Psoas muscle (tissue), 7 donors: ENCODE measurements at regions not wholly inside any gene's neighbourhood (a gene's known extent, or its start where the extent isn't known, plus 50 kb on each side); places are given as distances from the start of the nearest gene placed in this dataset.

Experiments
- ATAC-seq, 4 donors: fragments of 200-7000 bp; cut with Tn5 transposase; one replicate each; pipeline ENCODE4 v1.9.1; 2020; ENCODE audit warnings: moderate library complexity in 3 of 4, mild to moderate bottlenecking in 2 of 4
- DNase-seq, 2 donors: peaks; one replicate each; pipeline ENCODE4 v3.0.0-alpha.2; 2020
- H3K27ac ChIP-seq: fragments of 200-600 bp; one replicate; pipeline ENCODE4 v1.8.0; 2022
- H3K27me3 ChIP-seq, 3 donors: fragments of 200-600 bp in 1 of 3; one replicate each; pipeline versions ENCODE4 v1.6.1 to v1.8.0; 2013 to 2022; ENCODE audit warnings: low read length in 2 of 3, mild to moderate bottlenecking in 2 of 3, moderate library complexity in 1 of 3; ENCODE audit not compliant: insufficient read depth in 3 of 3
- H3K36me3 ChIP-seq, 2 donors: fragments of 200-600 bp in 1 of 2; one replicate each; pipeline versions ENCODE4 v1.6.1 to v1.8.0; 2013 to 2022; ENCODE audit warnings: low read depth in 1 of 2, mild to moderate bottlenecking in 1 of 2, moderate library complexity in 1 of 2; ENCODE audit not compliant: insufficient read depth in 1 of 2
- H3K4me1 ChIP-seq: fragments of 200-600 bp; one replicate; pipeline ENCODE4 v1.8.0; 2022
- H3K4me3 ChIP-seq: fragments of 200-600 bp; one replicate; pipeline ENCODE4 v1.8.0; 2022; ENCODE audit warnings: mild to moderate bottlenecking
- H3K9me3 ChIP-seq: fragments of 200-600 bp; one replicate; pipeline ENCODE4 v1.8.0; 2022
- whole genome bisulfite sequencing, 3 donors: extraction: QIAGEN DNeasy Blood & Tissue Kit; methylation state at CpG; one replicate each; pipeline versions ENCODE4 v1.1.6 to v1.1.7; 2013; 5-methylcytosine and 5-hydroxymethylcytosine counted together
- intact Hi-C, 2 donors: fragments of 100-400 bp; cut with DNase I; formaldehyde crosslinking; loops; one replicate each; pipeline versions ENCODE4 v1.11.0 to v1.14.2; 2022
- TF ChIP-seq, protein P1 (sequence below): fragments of 200-600 bp; IDR thresholded peaks from one replicate; pipeline ENCODE4 v1.8.0; 2022; ENCODE audit warnings: antibody characterized with exemption
- donor health status: healthy with polysubstance abuse.
- donor health status: DM: no; HTN: no; CAD: no; lungs with moderate emphysema.
- donor health status: Bipolar disorder and iron deficiency.
- donor health status: healthy.
- donor health status: DM: yes; HTN: yes; CAD: no.
- donor health status: DM: no; HTN: no; CAD: no.
- donor health status: DM: yes; HTN: yes; CAD: no.

DNA sequence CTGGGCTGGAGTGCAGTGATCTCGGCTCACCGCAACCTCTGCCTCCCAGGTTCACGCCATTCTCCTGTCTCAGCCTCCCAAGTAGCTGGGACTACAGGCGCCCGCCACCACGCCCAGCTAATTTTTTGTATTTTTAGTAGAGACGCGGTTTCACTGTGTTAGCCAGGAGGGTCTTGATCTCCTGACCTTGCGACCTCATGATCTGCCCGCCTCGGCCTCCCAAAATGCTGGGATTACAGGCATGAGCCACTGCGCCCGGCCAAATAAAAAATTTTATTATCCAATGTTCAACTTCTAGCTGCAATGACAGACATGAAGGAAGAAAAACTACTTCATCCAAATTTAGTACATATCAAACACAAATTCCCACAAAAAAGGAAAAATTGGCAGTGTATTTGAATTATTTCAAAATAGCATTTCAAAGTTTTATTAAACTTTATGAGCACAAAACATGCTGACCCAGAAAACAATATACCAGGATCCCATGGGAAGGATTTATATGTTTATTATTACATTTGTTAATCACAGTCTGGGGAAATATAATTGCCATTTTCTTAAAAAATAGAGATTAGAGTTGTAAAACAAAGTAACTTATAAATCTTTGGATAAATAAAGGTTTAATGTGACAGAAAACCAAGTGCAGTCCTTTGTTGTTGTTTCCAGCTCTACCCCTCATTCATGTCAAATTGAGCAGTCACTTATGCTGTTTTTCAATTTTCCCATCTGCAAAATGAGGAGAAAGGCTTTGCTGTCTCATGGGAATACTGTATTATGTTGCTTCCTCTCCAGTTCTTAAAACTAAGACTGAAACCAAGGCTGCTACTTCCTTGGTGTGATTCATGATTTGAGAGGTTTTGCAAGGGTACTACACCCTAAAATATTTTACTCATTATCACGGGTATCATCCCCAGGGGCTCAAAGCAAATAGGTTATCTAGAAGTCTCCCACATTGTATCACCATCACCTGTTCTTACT, 155.2 kb upstream of the AVPR1A start:
- TF ChIP-seq, protein P1, sequence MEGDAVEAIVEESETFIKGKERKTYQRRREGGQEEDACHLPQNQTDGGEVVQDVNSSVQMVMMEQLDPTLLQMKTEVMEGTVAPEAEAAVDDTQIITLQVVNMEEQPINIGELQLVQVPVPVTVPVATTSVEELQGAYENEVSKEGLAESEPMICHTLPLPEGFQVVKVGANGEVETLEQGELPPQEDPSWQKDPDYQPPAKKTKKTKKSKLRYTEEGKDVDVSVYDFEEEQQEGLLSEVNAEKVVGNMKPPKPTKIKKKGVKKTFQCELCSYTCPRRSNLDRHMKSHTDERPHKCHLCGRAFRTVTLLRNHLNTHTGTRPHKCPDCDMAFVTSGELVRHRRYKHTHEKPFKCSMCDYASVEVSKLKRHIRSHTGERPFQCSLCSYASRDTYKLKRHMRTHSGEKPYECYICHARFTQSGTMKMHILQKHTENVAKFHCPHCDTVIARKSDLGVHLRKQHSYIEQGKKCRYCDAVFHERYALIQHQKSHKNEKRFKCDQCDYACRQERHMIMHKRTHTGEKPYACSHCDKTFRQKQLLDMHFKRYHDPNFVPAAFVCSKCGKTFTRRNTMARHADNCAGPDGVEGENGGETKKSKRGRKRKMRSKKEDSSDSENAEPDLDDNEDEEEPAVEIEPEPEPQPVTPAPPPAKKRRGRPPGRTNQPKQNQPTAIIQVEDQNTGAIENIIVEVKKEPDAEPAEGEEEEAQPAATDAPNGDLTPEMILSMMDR = no peak
- ATAC-seq (peak in 1 of 4 donors; percentile 30), DNase-seq (no peak)
- 77 to 81% (median 80%) methylated on average over 14 of the region's 14 CpGs for WGBS, 3 donors
- H3K4me1 ChIP-seq = no peaks in the 10 kb centered on the region
- no peaks in the 10 kb centered on the region for H3K9me3 ChIP-seq
- no peak overlapping the region for H3K27ac ChIP-seq
- no peaks in the 10 kb centered on the region for H3K36me3 ChIP-seq
- intact Hi-C loops = no loop called here
- H3K27me3 ChIP-seq = no peaks in the 10 kb centered on the region
- no peak overlapping the region for H3K4me3 ChIP-seq

DNA sequence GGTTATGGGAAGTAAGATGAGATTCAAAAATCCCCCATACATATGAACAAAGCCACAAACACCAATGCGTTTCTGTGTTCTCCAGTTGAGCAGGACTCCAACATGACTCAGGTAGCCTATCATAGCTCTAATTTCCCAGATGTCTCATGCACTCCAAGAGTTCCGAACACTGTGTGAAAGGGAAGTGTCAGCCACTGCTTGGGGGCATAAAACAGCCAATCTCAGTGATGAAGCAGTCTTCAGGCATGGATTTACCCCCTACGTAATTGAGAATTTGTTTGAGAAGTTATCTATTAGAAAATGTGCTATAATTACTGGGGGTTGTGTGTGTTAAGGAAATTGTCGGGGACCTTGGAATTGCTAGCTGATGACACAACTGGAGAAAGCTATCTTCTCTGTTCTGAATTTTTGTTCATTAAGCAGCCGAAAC, 153.9 kb upstream of the AVPR1A start:
- intact Hi-C loops = no loop called here
- no peak for ATAC-seq
- no peaks in the 10 kb centered on the region for H3K9me3 ChIP-seq
- no peak overlapping the region for H3K27ac ChIP-seq
- H3K36me3 ChIP-seq = no peaks in the 10 kb centered on the region
- no peak for DNase-seq
- H3K4me1 ChIP-seq = no peaks in the 10 kb centered on the region
- H3K27me3 ChIP-seq = no peaks in the 10 kb centered on the region
- WGBS, 3 donors = 71 to 80% (median 75%) methylated on average over 5 of the region's 5 CpGs
- TF ChIP-seq, protein P1 = no peak
- H3K4me3 ChIP-seq = no peak overlapping the region

DNA sequence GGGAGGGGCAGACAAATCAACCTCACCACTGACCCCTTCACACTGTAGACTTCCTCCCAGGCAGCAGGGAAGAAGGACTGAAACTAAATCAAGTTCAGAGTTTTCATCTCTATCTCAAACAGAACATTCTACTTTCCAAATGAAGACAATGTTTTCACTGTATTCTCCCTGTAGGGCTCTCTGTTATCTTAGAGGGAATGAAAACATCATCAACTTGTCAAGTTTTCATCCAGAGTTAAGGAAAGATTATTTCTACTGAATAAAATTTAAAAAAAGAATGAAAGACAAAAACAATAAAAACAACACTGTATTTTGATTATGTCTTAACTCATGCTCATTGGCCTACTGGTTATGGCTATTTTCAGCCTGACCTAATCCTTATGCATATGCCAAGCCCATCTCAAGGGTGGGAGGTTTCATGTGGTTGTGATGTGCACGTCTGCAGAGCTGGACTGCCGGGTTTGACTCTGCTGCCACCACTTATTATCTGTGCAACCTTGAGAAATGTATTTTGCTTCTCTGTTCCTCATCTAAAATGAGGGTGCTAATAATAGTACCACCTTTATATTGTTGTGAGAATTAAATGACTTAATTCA, 152.0 kb upstream of the AVPR1A start:
- 46 to 50% (median 46%) methylated on average over 2 of the region's 2 CpGs for WGBS, 3 donors
- DNase-seq (no peak), ATAC-seq (no peak)
- no peaks in the 10 kb centered on the region for H3K36me3 ChIP-seq
- no peaks in the 10 kb centered on the region for H3K27me3 ChIP-seq
- H3K27ac ChIP-seq = no peak overlapping the region
- H3K4me3 ChIP-seq = no peak overlapping the region
- intact Hi-C loops = no loop called here
- TF ChIP-seq, protein P1 = no peak
- no peaks in the 10 kb centered on the region for H3K9me3 ChIP-seq
- H3K4me1 ChIP-seq = no peaks in the 10 kb centered on the region

DNA sequence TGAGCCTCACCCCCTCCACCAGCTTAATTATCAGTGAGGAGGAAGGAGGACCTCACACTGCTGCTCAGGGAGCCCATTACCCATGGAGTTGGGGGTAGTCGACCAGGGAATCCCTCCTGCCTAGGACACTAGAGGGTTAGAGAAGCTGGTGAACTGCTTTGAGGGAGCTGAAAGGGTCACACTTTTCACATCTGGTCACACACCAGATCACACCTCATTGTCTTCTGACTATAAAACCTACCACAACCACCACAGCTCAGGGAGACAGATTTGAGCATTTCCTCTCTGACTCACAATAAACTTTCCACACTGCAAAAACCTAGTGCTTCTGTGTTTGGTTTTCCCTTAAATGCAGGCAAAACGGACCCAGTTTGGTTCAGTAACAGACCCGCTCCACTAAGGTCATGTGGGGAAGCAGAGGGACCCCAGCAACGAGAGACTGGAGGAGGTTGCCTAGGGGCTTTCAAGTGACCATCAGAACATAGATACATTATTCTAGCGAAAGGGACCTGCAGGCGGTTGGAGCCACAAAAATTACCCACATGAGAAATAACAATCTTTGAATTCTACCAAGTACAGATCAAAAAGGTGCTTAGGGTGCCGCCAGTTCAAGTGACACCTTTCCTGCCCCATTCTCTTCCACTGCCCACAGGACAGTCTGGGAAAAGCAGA, 151.4 kb upstream of the AVPR1A start:
- Histone ChIP-seq H3K9me3 (no peaks in the 10 kb centered on the region), H3K36me3 (no peaks in the 10 kb centered on the region), H3K4me1 (no peaks in the 10 kb centered on the region), H3K27ac (no peak overlapping the region), H3K27me3 (no peaks in the 10 kb centered on the region), H3K4me3 (no peak overlapping the region)
- TF ChIP-seq, protein P1 = no peak
- 55 to 73% (median 60%) methylated on average over 7 of the region's 7 CpGs for WGBS, 3 donors
- no peak for ATAC-seq
- intact Hi-C loops = no loop called here
- DNase-seq = no peak
